Prostate gland (tissue), 2 donors: ENCODE measurements at regions not wholly inside any gene's neighbourhood (a gene's known extent, or its start where the extent isn't known, plus 50 kb on each side); places are given as distances from the start of the nearest gene placed in this dataset.

Experiments used
- DNase-seq: peaks from one replicate; pipeline ENCODE4 v3.0.0-alpha.2; 2019; ENCODE audit warnings: low spot score
- H3K27ac ChIP-seq, 2 donors: fragments of 200-600 bp; sonication (generic); 2 replicates each; pipeline ENCODE4 v1.5.1; 2017 to 2019
- H3K27me3 ChIP-seq: fragments of 200-600 bp; sonication (generic); replicated peaks from 2 replicates; pipeline ENCODE4 v1.5.1; 2019; ENCODE audit not compliant: insufficient read depth
- H3K36me3 ChIP-seq, 2 donors: fragments of 200-600 bp; sonication (generic); 1 replicate in 1 of 2; 2 replicates in 1 of 2; pipeline versions ENCODE4 v1.5.1 to v1.8.1; 2017 to 2019
- H3K4me1 ChIP-seq: fragments of 200-600 bp; sonication (generic); replicated peaks from 2 replicates; pipeline ENCODE4 v1.5.1; 2019
- H3K4me3 ChIP-seq, 2 donors: fragments of 200-600 bp; sonication (generic); 2 replicates each; pipeline ENCODE4 v1.5.1; 2017 to 2019
- H3K9me3 ChIP-seq: fragments of 200-600 bp; sonication (generic); 2 replicates; pipeline ENCODE4 v1.5.1; 2017
- POLR2A ChIP-seq: fragments of 450-650 bp; IDR thresholded peaks from one replicate; pipeline ENCODE4 v1.6.1; 2016; ENCODE audit warnings: antibody characterized with exemption, mild to moderate bottlenecking
- POLR2AphosphoS5 ChIP-seq: sonication (generic); formaldehyde crosslinking; IDR thresholded peaks from one replicate; pipeline ENCODE4 v1.6.1; 2017; ENCODE audit warnings: antibody characterized with exemption
- WGBS: methylation state at CpG from one replicate; pipeline ENCODE4 v1.1.5; 2018; 5-methylcytosine and 5-hydroxymethylcytosine counted together
- intact Hi-C: fragments of 100-400 bp; cut with DNase I; formaldehyde crosslinking; loops from one replicate; pipeline ENCODE4 v1.14.2; 2022
- TF ChIP-seq, protein P1 (sequence below), 4 experiments: fragments of 200-600 bp in 2 of 4; fragments of 450-650 bp in 2 of 4; sonication (generic) in 2 of 4; IDR thresholded peaks; 1 replicate in 3 of 4; 2 replicates in 1 of 4; pipeline ENCODE4 v1.5.1; 2016 to 2019; ENCODE audit warnings: antibody characterized with exemption in 4 of 4, mild to moderate bottlenecking in 2 of 4, moderate library complexity in 2 of 4

DNA sequence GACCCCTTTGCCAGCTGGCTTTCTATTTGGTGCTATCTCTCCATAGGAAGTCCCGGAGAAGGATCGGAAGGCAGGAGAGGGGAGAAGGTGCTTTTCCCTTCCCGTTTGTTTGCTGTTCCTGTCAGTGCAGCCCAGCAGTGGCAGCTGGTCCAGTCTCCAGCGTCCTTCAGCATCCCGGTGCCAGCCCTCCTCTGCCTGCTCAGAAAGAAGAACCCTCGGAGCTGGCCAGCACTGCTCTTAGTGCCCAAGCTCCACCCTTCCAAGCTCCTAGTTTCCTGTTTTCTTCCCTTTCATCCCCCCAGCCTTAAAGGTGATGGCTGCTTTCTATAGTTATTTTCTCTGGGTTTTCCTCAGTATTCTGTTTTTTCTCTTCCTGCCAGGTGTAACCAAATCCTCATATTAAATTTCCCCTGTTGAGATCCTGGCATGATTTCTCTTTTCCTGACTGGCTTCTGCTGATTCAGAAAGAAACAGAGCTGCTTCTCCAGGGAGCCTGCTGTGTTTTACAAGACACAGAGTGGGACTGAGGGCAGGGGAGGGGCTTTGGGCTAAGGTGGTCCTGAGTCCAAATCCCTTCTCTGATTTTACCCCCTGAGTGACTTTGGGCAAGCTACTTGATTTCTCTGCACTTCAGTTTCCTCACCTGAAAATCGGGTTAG is 186.8 kb downstream of the COPRS start:
- no peak overlapping the region for H3K4me3 ChIP-seq
- no peaks in the 10 kb centered on the region for H3K4me1 ChIP-seq
- DNase-seq = no peak
- no peaks in the 10 kb centered on the region for H3K9me3 ChIP-seq
- WGBS = 36% methylated on average over 7 of the region's 7 CpGs
- intact Hi-C loops = no loop called here
- no peaks in the 10 kb centered on the region for H3K27me3 ChIP-seq
- no peak overlapping the region for H3K27ac ChIP-seq
- no peaks in the 10 kb centered on the region for H3K36me3 ChIP-seq
- no peak for TF ChIP-seq POLR2A
- no peak for TF ChIP-seq POLR2AphosphoS5
- TF ChIP-seq, protein P1, sequence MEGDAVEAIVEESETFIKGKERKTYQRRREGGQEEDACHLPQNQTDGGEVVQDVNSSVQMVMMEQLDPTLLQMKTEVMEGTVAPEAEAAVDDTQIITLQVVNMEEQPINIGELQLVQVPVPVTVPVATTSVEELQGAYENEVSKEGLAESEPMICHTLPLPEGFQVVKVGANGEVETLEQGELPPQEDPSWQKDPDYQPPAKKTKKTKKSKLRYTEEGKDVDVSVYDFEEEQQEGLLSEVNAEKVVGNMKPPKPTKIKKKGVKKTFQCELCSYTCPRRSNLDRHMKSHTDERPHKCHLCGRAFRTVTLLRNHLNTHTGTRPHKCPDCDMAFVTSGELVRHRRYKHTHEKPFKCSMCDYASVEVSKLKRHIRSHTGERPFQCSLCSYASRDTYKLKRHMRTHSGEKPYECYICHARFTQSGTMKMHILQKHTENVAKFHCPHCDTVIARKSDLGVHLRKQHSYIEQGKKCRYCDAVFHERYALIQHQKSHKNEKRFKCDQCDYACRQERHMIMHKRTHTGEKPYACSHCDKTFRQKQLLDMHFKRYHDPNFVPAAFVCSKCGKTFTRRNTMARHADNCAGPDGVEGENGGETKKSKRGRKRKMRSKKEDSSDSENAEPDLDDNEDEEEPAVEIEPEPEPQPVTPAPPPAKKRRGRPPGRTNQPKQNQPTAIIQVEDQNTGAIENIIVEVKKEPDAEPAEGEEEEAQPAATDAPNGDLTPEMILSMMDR (IDR thresholded peaks at IDR 0.05) = no peak

DNA sequence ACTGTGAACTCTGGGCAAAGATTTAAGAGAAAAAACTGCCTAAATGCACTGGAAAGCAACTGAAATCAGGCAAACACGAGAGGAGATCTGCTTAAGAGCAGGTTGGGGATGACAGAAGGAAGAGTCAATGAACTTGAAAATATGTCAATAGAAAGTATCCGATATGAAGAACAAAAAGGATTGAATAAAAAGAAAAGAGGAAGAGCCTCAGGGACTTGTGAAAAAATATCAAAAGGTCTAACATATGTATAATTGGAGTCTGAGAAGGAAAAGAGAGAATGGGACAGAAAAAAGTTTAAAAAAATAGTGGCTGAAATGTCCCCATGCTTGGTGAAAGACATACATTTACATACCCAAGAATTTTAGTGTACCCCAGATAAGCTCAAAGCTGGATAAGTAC is 195.5 kb downstream of the COPRS start:
- no peak overlapping the region for H3K4me3 ChIP-seq
- H3K27me3 ChIP-seq = no peaks in the 10 kb centered on the region
- TF ChIP-seq, protein P1 (IDR thresholded peaks at IDR 0.05) = no peak
- no peak for TF ChIP-seq POLR2AphosphoS5
- no peak for TF ChIP-seq POLR2A
- no peaks in the 10 kb centered on the region for H3K4me1 ChIP-seq
- WGBS = 89% methylated on average over 2 of the region's 2 CpGs
- no peaks in the 10 kb centered on the region for H3K9me3 ChIP-seq
- no peak for DNase-seq
- no peaks in the 10 kb centered on the region for H3K36me3 ChIP-seq
- H3K27ac ChIP-seq = no peak overlapping the region
- intact Hi-C loops = no loop called here

DNA sequence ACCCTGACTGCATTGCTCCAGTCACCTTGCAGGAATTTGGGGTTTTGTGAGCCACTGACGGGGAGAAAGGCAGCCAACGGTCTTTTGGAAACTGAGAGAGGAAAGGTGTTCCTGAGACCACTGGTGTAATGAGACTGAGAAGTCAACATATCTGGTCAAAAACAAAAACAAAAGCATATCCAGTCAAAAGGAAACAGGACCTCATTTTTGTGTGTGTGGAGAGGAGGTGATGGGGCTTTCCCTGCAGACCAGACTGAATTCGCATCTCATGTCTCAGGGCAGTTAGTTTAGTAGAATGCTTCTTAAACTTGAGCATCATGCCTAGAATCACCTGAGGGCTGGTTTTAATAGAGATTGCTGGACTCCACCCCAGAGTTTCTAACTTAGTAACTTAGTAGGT is 198.4 kb downstream of the COPRS start:
- H3K9me3 ChIP-seq = no peaks in the 10 kb centered on the region
- WGBS = 89% methylated on average over 3 of the region's 3 CpGs
- intact Hi-C loops = no loop called here
- no peak overlapping the region for H3K4me3 ChIP-seq
- no peaks in the 10 kb centered on the region for H3K27me3 ChIP-seq
- no peaks in the 10 kb centered on the region for H3K36me3 ChIP-seq
- H3K4me1 ChIP-seq = no peaks in the 10 kb centered on the region
- H3K27ac ChIP-seq = no peak overlapping the region
- no peak for TF ChIP-seq POLR2A
- no peak for TF ChIP-seq POLR2AphosphoS5
- DNase-seq = no peak

DNA sequence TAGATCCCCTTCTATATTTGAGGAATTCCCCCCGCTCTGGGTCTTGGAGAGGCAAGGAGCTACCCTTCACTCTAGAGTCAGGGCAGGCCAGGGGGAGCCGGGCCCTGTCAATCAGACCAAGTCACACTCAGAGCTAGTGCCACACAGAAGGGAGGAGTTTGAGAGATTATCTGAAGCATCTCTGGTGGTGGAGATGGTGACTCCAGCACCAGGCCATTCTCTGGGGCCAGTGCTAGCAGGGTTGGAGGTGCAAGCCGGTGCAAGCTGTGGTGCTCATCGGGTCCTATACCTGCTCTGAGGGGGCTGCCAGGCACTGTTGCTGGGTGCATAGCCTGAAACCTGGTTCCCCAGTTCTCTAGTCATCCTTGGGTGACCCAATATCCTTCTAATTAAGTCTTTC is 201.2 kb downstream of the COPRS start:
- no peak for DNase-seq
- 98% methylated on average over 4 of the region's 4 CpGs for WGBS
- intact Hi-C loops = no loop called here
- Histone ChIP-seq H3K9me3 (no peaks in the 10 kb centered on the region), H3K4me3 (no peak overlapping the region), H3K27ac (no peak overlapping the region), H3K27me3 (no peaks in the 10 kb centered on the region), H3K36me3 (no peaks in the 10 kb centered on the region), H3K4me1 (no peaks in the 10 kb centered on the region)
- TF ChIP-seq POLR2AphosphoS5 = no peak
- no peak for TF ChIP-seq POLR2A
- TF ChIP-seq, protein P1 (IDR thresholded peaks at IDR 0.05) = no peak

DNA sequence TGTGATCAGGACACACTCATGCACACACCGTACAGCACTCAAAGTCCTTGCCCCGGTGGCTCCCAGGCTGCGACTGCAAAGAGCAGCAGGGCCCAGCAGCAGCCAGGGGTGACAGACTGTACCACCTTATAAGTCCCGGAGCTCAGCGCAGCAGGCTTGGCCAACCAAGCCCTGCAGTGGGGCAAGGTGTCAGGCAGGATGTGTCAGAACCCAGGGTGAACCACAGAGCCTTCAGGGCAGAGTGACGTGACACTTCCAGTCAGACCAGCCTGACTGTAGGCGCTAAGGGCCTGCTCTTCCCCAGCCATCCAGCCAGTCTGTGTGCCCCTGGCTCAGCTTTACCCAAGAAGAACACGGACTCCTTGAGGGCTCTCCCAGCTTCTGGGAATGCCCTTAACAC is 204.1 kb downstream of the COPRS start:
- WGBS = 47% methylated on average over 8 of the region's 8 CpGs
- Histone ChIP-seq H3K4me3 (no peak overlapping the region), H3K36me3 (no peaks in the 10 kb centered on the region), H3K4me1 (no peaks in the 10 kb centered on the region), H3K27ac (no peak overlapping the region), H3K27me3 (no peaks in the 10 kb centered on the region), H3K9me3 (no peaks in the 10 kb centered on the region)
- no peak for TF ChIP-seq POLR2AphosphoS5
- TF ChIP-seq POLR2A = no peak
- DNase-seq = no peak
- intact Hi-C loops = no loop called here

DNA sequence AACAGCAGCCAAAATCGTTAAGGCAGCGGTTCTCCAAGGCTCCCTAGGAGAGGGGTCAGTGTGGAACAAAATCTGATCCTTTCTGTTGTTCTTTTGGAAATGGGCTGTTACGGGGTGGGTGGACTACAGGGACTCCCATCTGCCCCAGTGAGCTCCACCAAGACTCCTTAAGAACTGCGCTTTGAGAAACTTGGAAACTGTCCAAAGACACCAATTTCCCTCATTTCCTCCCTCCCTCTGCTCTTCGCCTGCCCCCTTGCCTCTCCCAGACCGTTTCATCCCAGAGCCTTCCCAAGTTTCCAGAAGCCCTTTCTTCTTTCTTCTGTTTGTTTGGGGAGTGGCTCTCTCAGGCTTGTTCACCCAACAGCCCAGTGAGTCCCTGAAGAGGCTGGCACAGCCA is 205.4 kb downstream of the COPRS start:
- H3K4me3 ChIP-seq = no peak overlapping the region
- H3K27ac ChIP-seq = no peak overlapping the region
- TF ChIP-seq POLR2A = no peak
- TF ChIP-seq, protein P1 (IDR thresholded peaks at IDR 0.05) = no peak
- TF ChIP-seq POLR2AphosphoS5 = no peak
- no peak for DNase-seq
- H3K4me1 ChIP-seq = no peaks in the 10 kb centered on the region
- no peaks in the 10 kb centered on the region for H3K9me3 ChIP-seq
- H3K36me3 ChIP-seq = no peaks in the 10 kb centered on the region
- no peaks in the 10 kb centered on the region for H3K27me3 ChIP-seq
- WGBS = 48% methylated on average over 6 of the region's 6 CpGs
- intact Hi-C loops = no loop called here
